H9 (cell line): ENCODE measurements at regions not wholly inside any gene's neighbourhood (a gene's known extent, or its start where the extent isn't known, plus 50 kb on each side); places are given as distances from the start of the nearest gene placed in this dataset.

Experiments used
- DNase-seq: peaks from one replicate; pipeline ENCODE4 v3.0.0-alpha.2; 2017
- H2AFZ ChIP-seq: one replicate; pipeline ENCODE4 v1.6.1; 2013; ENCODE audit warnings: mild to moderate bottlenecking, low read length, control low read depth, moderate library complexity
- H2AK5ac ChIP-seq: 2 replicates; pipeline ENCODE4 v1.6.1; 2013; ENCODE audit warnings: low read length, control low read depth, mixed read lengths; ENCODE audit not compliant: insufficient read length
- H2BK120ac ChIP-seq: one replicate; pipeline ENCODE4 v1.6.1; 2013; ENCODE audit warnings: low read depth, mild to moderate bottlenecking, low read length, control low read depth, inconsistent platforms; ENCODE audit not compliant: poor library complexity, severe bottlenecking
- H2BK12ac ChIP-seq: 2 replicates; pipeline ENCODE4 v1.6.1; 2013; ENCODE audit warnings: low read length, control low read depth, mixed read lengths, low read depth; ENCODE audit not compliant: insufficient read length
- H2BK15ac ChIP-seq: 2 replicates; pipeline ENCODE4 v1.6.1; 2013; ENCODE audit warnings: low read depth, low read length, control low read depth
- H2BK20ac ChIP-seq: one replicate; pipeline ENCODE4 v1.6.1; 2013; ENCODE audit warnings: low read depth, mild to moderate bottlenecking, low read length, control low read depth, inconsistent platforms; ENCODE audit not compliant: poor library complexity, severe bottlenecking
- H2BK5ac ChIP-seq: 2 replicates; pipeline ENCODE4 v1.6.1; 2013; ENCODE audit warnings: low read length, control low read depth, mixed read lengths; ENCODE audit not compliant: insufficient read length
- H3K14ac ChIP-seq: 2 replicates; pipeline ENCODE4 v1.6.1; 2013; ENCODE audit warnings: low read length, control low read depth; ENCODE audit not compliant: insufficient read depth
- H3K18ac ChIP-seq: 2 replicates; pipeline ENCODE4 v1.6.1; 2013; ENCODE audit warnings: low read depth, mild to moderate bottlenecking, mixed read lengths, low read length, control low read depth; ENCODE audit not compliant: insufficient read length
- H3K23ac ChIP-seq: 2 replicates; pipeline ENCODE4 v1.6.1; 2013; ENCODE audit warnings: low read length, control low read depth, mixed read lengths, low read depth; ENCODE audit not compliant: insufficient read length
- H3K23me2 ChIP-seq: 2 replicates; pipeline ENCODE4 v1.6.1; 2013; ENCODE audit warnings: low read depth, mild to moderate bottlenecking, mixed read lengths, low read length, control low read depth; ENCODE audit not compliant: insufficient read length, poor library complexity, severe bottlenecking
- H3K27ac ChIP-seq: 2 replicates; pipeline ENCODE4 v1.5.1; 2013; ENCODE audit warnings: low read length, control low read depth, mixed read lengths, low read depth; ENCODE audit not compliant: insufficient read length
- H3K27me3 ChIP-seq: 2 replicates; pipeline ENCODE4 v1.6.1; 2013; ENCODE audit warnings: low read length, control low read depth, inconsistent platforms; ENCODE audit not compliant: insufficient read depth
- H3K4ac ChIP-seq: 2 replicates; pipeline ENCODE4 v1.6.1; 2013; ENCODE audit warnings: low read depth, mild to moderate bottlenecking, control low read depth, inconsistent platforms, low read length, moderate library complexity
- H3K4me1 ChIP-seq: 2 replicates; pipeline ENCODE4 v1.6.1; 2013; ENCODE audit warnings: low read length, control low read depth, inconsistent platforms; ENCODE audit not compliant: insufficient read depth
- H3K4me2 ChIP-seq: 2 replicates; pipeline ENCODE4 v1.6.1; 2013; ENCODE audit warnings: low read length, control low read depth, mixed read lengths; ENCODE audit not compliant: insufficient read length, insufficient read depth
- H3K56ac ChIP-seq: 2 replicates; pipeline ENCODE4 v1.6.1; 2013; ENCODE audit warnings: low read depth, mild to moderate bottlenecking, mixed read lengths, low read length, control low read depth; ENCODE audit not compliant: insufficient read length
- H3K79me1 ChIP-seq: 2 replicates; pipeline ENCODE4 v1.6.1; 2013; ENCODE audit warnings: low read depth, mild to moderate bottlenecking, moderate library complexity, low read length, control low read depth, inconsistent platforms; ENCODE audit not compliant: insufficient read depth, poor library complexity, severe bottlenecking
- H3K79me2 ChIP-seq: 2 replicates; pipeline ENCODE4 v1.6.1; 2013; ENCODE audit warnings: low read length, control low read depth, inconsistent platforms; ENCODE audit not compliant: insufficient read depth
- H3K9ac ChIP-seq: 2 replicates; pipeline ENCODE4 v1.6.1; 2013; ENCODE audit warnings: low read length, control low read depth, mixed read lengths; ENCODE audit not compliant: insufficient read length; ENCODE audit errors: extremely low read depth
- H3K9me3 ChIP-seq: one replicate; pipeline ENCODE4 v1.6.1; 2013; ENCODE audit warnings: low read depth, low read length, inconsistent platforms; ENCODE audit not compliant: control insufficient read depth
- H3T11ph ChIP-seq: one replicate; pipeline ENCODE4 v1.6.1; 2013; ENCODE audit warnings: mild to moderate bottlenecking, low read length, control low read depth, inconsistent platforms
- H4K20me1 ChIP-seq: one replicate; pipeline ENCODE4 v1.6.1; 2013; ENCODE audit not compliant: control insufficient read depth, insufficient read length, insufficient read depth
- H4K5ac ChIP-seq: 2 replicates; pipeline ENCODE4 v1.6.1; 2013; ENCODE audit warnings: low read depth, mild to moderate bottlenecking, mixed read lengths, low read length, control low read depth; ENCODE audit not compliant: insufficient read length
- H4K8ac ChIP-seq: replicated peaks from 2 replicates; pipeline ENCODE4 v1.6.1; 2013; ENCODE audit warnings: low read length, control low read depth, mixed read lengths, low read depth; ENCODE audit not compliant: insufficient read length
- H4K91ac ChIP-seq: 2 replicates; pipeline ENCODE4 v1.6.1; 2013; ENCODE audit warnings: low read depth, mild to moderate bottlenecking, moderate library complexity, mixed read lengths, low read length, control low read depth; ENCODE audit not compliant: insufficient read length
- H3K27ac Mint-ChIP-seq, 3 experiments: 2 replicates in 2 of 3; 3 replicates in 1 of 3; pipeline ENCODE4 v1.8.0; 2020 to 2021; ENCODE audit warnings: mixed read lengths in 3 of 3, mild to moderate bottlenecking in 1 of 3, moderate library complexity in 1 of 3
- H3K27me3 Mint-ChIP-seq: 2 replicates; pipeline ENCODE4 v1.8.0; 2021; ENCODE audit warnings: low read depth, mild to moderate bottlenecking, moderate library complexity, mixed read lengths
- H3K36me3 Mint-ChIP-seq, 3 experiments: 2 replicates in 2 of 3; 3 replicates in 1 of 3; pipeline ENCODE4 v1.8.0; 2020 to 2021; ENCODE audit warnings: low read depth in 3 of 3, mixed read lengths in 3 of 3; ENCODE audit not compliant: insufficient read depth in 1 of 3
- H3K4me1 Mint-ChIP-seq, 2 experiments: 2 replicates each; pipeline ENCODE4 v1.8.0; 2020; ENCODE audit warnings: mixed read lengths in 2 of 2
- H3K4me3 Mint-ChIP-seq, 2 experiments: 2 replicates in 1 of 2; 3 replicates in 1 of 2; pipeline ENCODE4 v1.8.0; 2020 to 2021; ENCODE audit warnings: mild to moderate bottlenecking in 2 of 2, mixed read lengths in 2 of 2, moderate library complexity in 1 of 2
- H3K9me3 Mint-ChIP-seq, 2 experiments: 2 replicates in 1 of 2; 3 replicates in 1 of 2; pipeline ENCODE4 v1.8.0; 2020; ENCODE audit warnings: mild to moderate bottlenecking in 2 of 2, mixed read lengths in 2 of 2, moderate library complexity in 1 of 2
- WGBS: extraction: QIAGEN DNeasy Blood & Tissue Kit; methylation state at CpG from one replicate; pipeline ENCODE4 v1.1.7; 2013; ENCODE audit warnings: missing lambda C conversion rate, low lambda C conversion rate, mixed read lengths; ENCODE audit not compliant: insufficient read length; ENCODE audit errors: extremely low coverage; 5-methylcytosine and 5-hydroxymethylcytosine counted together
- TF ChIP-seq, protein P1 (sequence below): fragments of 200-600 bp; sonication (generic); conservative IDR thresholded peaks from 3 replicates; pipeline ENCODE4 v1.8.0; 2021; ENCODE audit warnings: antibody characterized with exemption, mild to moderate bottlenecking

- Histone ChIP-seq H3K18ac (no peak overlapping the region), H4K91ac (no peak overlapping the region), H3K56ac (no peak overlapping the region), H3K14ac (no peak overlapping the region), H2BK12ac (no peak overlapping the region), H3K79me2 (no peaks in the 10 kb centered on the region), H3K23ac (no peak overlapping the region), H3K4me2 (no peak overlapping the region), H3K4me1 (no peaks in the 10 kb centered on the region; the same call in 1 of the 2 replicates), H2AFZ (no peak overlapping the region), H3T11ph (no peak overlapping the region), H4K5ac (no peak overlapping the region), H2BK5ac (no peak overlapping the region), H3K79me1 (no peaks in the 10 kb centered on the region), H2BK20ac (no peak overlapping the region), H2BK120ac (no peak overlapping the region), H2AK5ac (no peak overlapping the region), H3K23me2 (no peaks in the 10 kb centered on the region), H3K27me3 (no peaks in the 10 kb centered on the region), H2BK15ac (no peak overlapping the region), H3K27ac (no peak overlapping the region), H4K20me1 (no peaks in the 10 kb centered on the region), H3K9ac (no peak overlapping the region), H3K4ac (no peak overlapping the region), H3K9me3 (no peaks in the 10 kb centered on the region), H4K8ac (no peak overlapping the region)
- TF ChIP-seq, protein P1, sequence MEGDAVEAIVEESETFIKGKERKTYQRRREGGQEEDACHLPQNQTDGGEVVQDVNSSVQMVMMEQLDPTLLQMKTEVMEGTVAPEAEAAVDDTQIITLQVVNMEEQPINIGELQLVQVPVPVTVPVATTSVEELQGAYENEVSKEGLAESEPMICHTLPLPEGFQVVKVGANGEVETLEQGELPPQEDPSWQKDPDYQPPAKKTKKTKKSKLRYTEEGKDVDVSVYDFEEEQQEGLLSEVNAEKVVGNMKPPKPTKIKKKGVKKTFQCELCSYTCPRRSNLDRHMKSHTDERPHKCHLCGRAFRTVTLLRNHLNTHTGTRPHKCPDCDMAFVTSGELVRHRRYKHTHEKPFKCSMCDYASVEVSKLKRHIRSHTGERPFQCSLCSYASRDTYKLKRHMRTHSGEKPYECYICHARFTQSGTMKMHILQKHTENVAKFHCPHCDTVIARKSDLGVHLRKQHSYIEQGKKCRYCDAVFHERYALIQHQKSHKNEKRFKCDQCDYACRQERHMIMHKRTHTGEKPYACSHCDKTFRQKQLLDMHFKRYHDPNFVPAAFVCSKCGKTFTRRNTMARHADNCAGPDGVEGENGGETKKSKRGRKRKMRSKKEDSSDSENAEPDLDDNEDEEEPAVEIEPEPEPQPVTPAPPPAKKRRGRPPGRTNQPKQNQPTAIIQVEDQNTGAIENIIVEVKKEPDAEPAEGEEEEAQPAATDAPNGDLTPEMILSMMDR: no peak
- no peak overlapping the region for H3K27ac Mint-ChIP-seq
- no peak for DNase-seq
- H3K27me3 Mint-ChIP-seq: peaks cover 6% of the 10 kb centered on the region
- H3K9me3 Mint-ChIP-seq: no peaks in the 10 kb centered on the region
- no peak overlapping the region for H3K4me3 Mint-ChIP-seq
- WGBS: no CpG with 5 or more reads among the region's 7 CpGs
- H3K36me3 Mint-ChIP-seq: no peaks in the 10 kb centered on the region
- peaks cover 14 to 19% of the 10 kb centered on the region in 2 experiments for H3K4me1 Mint-ChIP-seq
These were observed 49.8 kb upstream of the BLID start for GRCh38 chr11:122165607-122166371.
